ENCODE measurements at regions not wholly inside any gene's neighbourhood (a gene's known extent, or its start where the extent isn't known, plus 50 kb on each side); places are given as distances from the start of the nearest gene placed in this dataset.
"Not testable (repeated sequence)": the region's sequence is repeated elsewhere in the genome, so short reads cannot be mapped to it uniquely, and the experiment has no call there.

DNA sequence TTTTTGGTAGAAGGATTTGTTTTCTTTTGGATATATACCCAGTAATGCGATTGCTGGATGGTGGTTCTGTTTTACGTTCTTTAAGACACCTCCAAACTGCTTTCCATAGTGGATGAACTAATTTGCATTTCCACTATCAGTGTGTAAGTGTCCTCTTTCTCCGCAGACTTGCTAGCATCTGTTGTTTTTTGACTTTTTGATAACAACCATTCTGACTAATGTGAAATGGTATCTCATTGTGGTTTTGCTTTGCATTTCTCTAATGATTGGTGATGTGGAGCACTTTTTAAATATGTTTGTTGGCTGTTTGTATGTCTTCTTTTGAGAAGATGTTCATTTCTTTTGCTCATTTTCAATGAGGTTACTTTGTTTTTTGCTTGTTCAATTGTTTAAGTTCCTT lies 260.9 kb upstream of the CWC22 start:
- DNase-seq (ENCODE audit: extremely low spot score, insufficient read length, low read depth): no peak
- no peak for FAIRE-seq

GRCh38 chr2:180261976-180262375 lies 254.9 kb upstream of the CWC22 start:
- DNase-seq (ENCODE audit: extremely low spot score, insufficient read length, low read depth): no peak
- no peak for FAIRE-seq

- DNase-seq (ENCODE audit: extremely low spot score, insufficient read length, low read depth) (no peak), FAIRE-seq (no peak)
These were observed 251.5 kb upstream of the CWC22 start for GRCh38 chr2:180258579-180258978.

- DNase-seq (ENCODE audit: extremely low spot score, insufficient read length, low read depth) (no peak), FAIRE-seq (no peak)
These were observed 251.0 kb upstream of the CWC22 start for GRCh38 chr2:180258041-180258537.

GRCh38 chr2:180257247-180257646 lies 250.2 kb upstream of the CWC22 start:
- no peak for FAIRE-seq
- no peak for DNase-seq (ENCODE audit: extremely low spot score, insufficient read length, low read depth)

GRCh38 chr2:180255981-180256380 lies 248.9 kb upstream of the CWC22 start:
- FAIRE-seq (no peak), DNase-seq (ENCODE audit: extremely low spot score, insufficient read length, low read depth) (no peak)

DNA sequence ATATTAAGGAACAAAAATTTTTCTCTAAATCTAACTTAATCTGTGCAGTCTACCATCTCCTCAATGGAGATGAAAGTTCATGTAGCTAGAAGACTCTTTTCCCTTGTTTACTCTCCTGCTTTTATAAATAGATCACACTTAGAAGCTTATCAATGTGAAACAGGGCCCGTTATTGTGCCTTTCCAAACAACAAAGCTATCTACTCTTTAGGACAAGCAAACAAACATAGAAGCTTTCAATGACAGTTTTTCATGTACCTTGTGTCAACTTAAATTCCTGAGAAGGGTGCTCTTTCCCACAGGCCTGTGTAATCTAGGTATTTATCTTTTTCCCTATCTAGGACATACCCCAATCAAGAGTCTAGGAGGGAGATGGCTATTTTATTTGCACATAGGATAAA lies 247.8 kb upstream of the CWC22 start:
- DNase-seq (ENCODE audit: extremely low spot score, insufficient read length, low read depth) (no peak), FAIRE-seq (no peak)

DNA sequence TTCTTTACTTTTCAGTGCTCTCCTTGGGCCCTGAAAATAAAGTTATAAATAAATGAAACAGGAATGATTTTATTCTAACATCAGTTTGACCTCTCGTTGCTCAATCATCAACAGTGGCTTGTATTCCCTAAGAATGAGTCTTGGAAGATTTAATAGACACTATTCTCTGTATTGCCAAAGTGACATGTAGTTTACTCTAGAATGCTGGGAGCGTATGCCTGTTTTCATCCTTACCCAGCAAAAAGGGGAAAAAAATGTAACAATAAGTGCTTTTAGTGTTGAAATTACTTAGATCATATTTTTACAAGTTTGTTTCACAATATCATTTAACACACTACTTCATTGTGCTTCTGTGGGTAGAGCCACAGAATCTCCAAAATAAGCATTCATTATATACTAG lies 240.6 kb upstream of the CWC22 start:
- DNase-seq (ENCODE audit: extremely low spot score, insufficient read length, low read depth) (no peak), FAIRE-seq (no peak)

DNA sequence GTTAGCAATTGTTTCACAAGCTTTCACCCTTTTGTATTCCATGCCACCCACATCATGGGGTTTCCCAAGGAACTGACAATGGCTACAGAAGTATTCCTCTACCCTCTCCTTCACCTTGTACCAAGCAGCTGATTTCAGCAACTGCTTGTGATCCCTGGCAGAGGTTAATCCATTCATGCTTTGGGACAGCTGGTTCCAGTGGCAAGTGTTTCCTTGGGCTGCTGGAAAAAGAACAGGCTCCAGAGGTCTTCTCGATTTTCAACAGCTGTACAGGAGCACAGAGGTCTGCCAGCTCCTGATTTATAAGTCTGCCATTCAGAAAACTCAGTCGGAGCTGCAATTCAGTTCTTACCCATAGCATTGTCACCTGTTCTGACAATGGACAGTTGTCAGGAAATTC lies 239.2 kb upstream of the CWC22 start:
- FAIRE-seq (no peak), DNase-seq (ENCODE audit: extremely low spot score, insufficient read length, low read depth) (no peak)

- DNase-seq (ENCODE audit: extremely low spot score, insufficient read length, low read depth) (no peak), FAIRE-seq (no peak)
These were observed 233.7 kb upstream of the CWC22 start for GRCh38 chr2:180240774-180241173.

- FAIRE-seq: no peak
- no peak for DNase-seq (ENCODE audit: extremely low spot score, insufficient read length, low read depth)
These were observed 231.6 kb upstream of the CWC22 start for GRCh38 chr2:180238729-180239128.

- not testable (repeated sequence) for FAIRE-seq; DNase-seq (ENCODE audit: extremely low spot score, insufficient read length, low read depth)
These were observed 229.0 kb upstream of the CWC22 start for GRCh38 chr2:180236061-180236460.

GRCh38 chr2:180235506-180235905 lies 228.4 kb upstream of the CWC22 start:
- not testable (repeated sequence) for DNase-seq (ENCODE audit: extremely low spot score, insufficient read length, low read depth); FAIRE-seq

- FAIRE-seq; DNase-seq (ENCODE audit: extremely low spot score, insufficient read length, low read depth): not testable (repeated sequence)
These were observed 227.9 kb upstream of the CWC22 start for GRCh38 chr2:180234991-180235390.

DNA sequence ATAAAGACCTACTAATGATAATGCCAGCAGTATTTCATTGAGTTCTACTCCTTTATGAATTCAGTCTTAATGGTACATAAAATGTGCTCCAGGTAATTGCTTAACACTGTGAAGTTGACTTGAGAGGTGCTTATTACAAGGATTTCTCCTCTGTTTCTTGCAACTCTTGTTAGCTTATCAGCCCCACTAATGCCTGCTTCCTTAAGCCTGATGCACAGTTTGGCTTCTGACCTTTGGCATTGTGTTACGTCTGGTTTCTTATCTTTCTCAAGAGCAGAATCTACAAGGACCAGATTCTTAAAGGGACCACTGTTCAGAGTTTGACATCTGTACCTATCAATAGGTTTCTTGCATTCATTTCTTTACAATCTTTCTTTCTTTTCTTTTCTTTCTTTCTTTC lies 223.9 kb upstream of the CWC22 start:
- FAIRE-seq: no peak
- no peak for DNase-seq (ENCODE audit: extremely low spot score, insufficient read length, low read depth)

DNA sequence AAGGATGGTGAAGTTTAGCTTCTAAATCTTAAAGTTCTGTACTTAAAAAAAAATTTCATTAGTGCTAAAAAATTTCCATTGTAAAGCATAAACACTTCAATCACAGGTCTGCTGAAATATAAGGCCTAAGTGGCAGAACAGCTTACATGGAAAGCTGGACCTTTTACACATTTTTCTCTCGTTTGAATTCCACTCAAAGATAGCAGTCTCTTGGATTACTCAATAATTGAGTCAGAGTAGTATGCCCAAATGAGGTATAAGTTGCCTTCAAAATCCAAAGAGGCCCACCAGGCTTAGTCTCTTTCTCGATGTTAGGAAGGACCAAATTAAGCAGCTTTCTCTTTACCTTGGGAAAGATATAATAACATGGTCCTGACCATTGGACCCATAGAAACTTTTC lies 220.4 kb upstream of the CWC22 start:
- DNase-seq (ENCODE audit: extremely low spot score, insufficient read length, low read depth) (no peak), FAIRE-seq (no peak)

- FAIRE-seq (no peak), DNase-seq (ENCODE audit: extremely low spot score, insufficient read length, low read depth) (no peak)
These were observed 218.0 kb upstream of the CWC22 start for GRCh38 chr2:180225118-180225517.

DNA sequence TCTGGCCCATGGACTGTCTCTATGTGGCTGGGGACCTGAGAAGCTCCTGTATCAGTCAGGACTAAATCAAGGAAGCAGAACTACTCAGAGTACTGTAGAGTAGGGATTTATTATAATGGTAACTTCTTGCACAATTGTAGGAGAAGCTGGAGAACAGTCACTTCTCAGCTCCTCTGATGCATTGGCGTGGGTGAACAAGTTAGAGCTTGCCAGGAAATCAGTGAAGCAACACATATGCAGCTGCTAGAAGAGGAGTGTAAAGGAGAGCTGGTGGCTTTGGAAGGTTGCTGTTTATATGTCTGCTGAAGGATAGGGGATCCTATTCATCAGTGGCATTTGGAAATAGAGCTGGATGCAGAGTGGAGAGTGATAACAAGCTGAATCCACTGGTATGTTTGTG lies 215.5 kb upstream of the CWC22 start:
- FAIRE-seq (no peak), DNase-seq (ENCODE audit: extremely low spot score, insufficient read length, low read depth) (no peak)

DNA sequence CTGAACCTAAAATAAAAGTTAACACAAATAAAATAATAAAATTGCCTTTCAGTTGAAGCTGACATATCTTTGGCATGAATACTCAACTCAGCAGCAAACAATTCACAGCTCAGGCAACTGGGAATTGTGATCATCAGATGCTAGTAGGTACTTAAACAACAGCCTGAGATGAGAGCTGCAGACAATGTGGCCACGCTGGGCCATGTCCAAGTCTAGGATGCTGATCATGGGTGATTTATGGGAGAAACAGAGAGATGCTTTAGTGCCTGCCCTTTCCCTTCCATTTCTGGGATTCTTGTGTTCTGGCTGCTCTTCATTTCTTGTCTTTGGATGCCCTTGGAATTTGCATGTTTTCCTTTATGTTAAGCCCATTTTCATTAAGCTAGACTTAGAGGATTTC lies 212.4 kb upstream of the CWC22 start:
- DNase-seq (ENCODE audit: extremely low spot score, insufficient read length, low read depth) (no peak), FAIRE-seq (no peak)

DNA sequence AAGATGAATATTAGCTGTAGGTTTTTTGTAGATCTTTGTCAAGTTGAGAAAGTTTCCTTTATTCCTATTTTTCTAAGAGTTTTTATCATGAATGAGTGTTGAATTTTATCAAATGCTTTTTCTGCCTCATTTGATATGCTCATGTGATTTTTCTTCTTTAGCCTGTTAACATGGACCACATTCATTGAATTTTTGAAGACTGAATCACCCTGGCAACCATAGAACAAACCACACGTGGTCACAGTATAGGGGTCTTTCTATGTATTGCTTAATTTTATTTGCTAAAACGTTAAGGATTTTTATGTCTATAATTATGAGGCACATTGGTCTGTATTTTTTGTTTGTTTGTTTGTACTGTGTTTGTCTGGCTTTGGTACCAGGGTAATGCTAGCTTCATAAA lies 201.7 kb upstream of the CWC22 start:
- DNase-seq (ENCODE audit: extremely low spot score, insufficient read length, low read depth) (no peak), FAIRE-seq (no peak)

- DNase-seq (ENCODE audit: extremely low spot score, insufficient read length, low read depth) (no peak), FAIRE-seq (no peak)
These were observed 198.6 kb upstream of the CWC22 start for GRCh38 chr2:180205621-180206235.

GRCh38 chr2:180203972-180204371 lies 196.9 kb upstream of the CWC22 start:
- DNase-seq (ENCODE audit: extremely low spot score, insufficient read length, low read depth) (no peak), FAIRE-seq (no peak)
